SK-N-SH (cell line): ENCODE measurements at regions not wholly inside any gene's neighbourhood (a gene's known extent, or its start where the extent isn't known, plus 50 kb on each side); places are given as distances from the start of the nearest gene placed in this dataset.

Source experiments
- CTCF ChIA-PET: fragments of 300-600, 350-600 bp; formaldehyde crosslinking; extraction: SDS; loops from one replicate; lab custom pipeline; 2021; lab: Yijun Ruan, JAX
- POLR2A ChIA-PET: fragments of 350-600 bp; sonication (Branson Sonifier 250); formaldehyde crosslinking; extraction: SDS; loops from one replicate; lab custom pipeline; 2020; ENCODE audit warnings: antibody characterized with exemption, inconsistent platforms; lab: Yijun Ruan, JAX
- DNase-seq: peaks from one replicate; pipeline ENCODE4 v3.0.0; 2012
- H2AFZ ChIP-seq: fragments of 200-600 bp; sonication (generic); 2 replicates; pipeline ENCODE4 v1.8.1; 2016; ENCODE audit warnings: antibody characterized with exemption, mild to moderate bottlenecking, low read depth
- H3F3A ChIP-seq: fragments of 200-600 bp; sonication (generic); replicated peaks from 2 replicates; pipeline ENCODE3; 2016; ENCODE audit warnings: antibody characterized with exemption, mild to moderate bottlenecking; ENCODE audit not compliant: insufficient read depth
- H3K27ac ChIP-seq, 2 experiments: fragments of 200-500 bp in 1 of 2; fragments of 200-600 bp in 1 of 2; sonication (Bioruptor generic) in 1 of 2; sonication (generic), shearing (Covaris generic) in 1 of 2; 2 replicates each; pipeline versions ENCODE4 v1.5.1 to v1.6.1; 2014 to 2016; ENCODE audit warnings: low read depth in 2 of 2, inconsistent platforms in 1 of 2, low read length in 1 of 2, mild to moderate bottlenecking in 1 of 2, mixed read lengths in 1 of 2
- H3K27me3 ChIP-seq: fragments of 200-600 bp; sonication (generic), shearing (Covaris generic); 2 replicates; pipeline ENCODE4 v1.6.1; 2016; ENCODE audit warnings: mixed run types; ENCODE audit not compliant: insufficient read depth
- H3K36me3 ChIP-seq, 2 experiments: fragments of 200-500 bp in 1 of 2; fragments of 200-600 bp in 1 of 2; sonication (Bioruptor generic) in 1 of 2; sonication (generic) in 1 of 2; replicated peaks in 1 of 2; 2 replicates each; pipeline versions ENCODE3 to v1.5.1; 2014 to 2016; ENCODE audit warnings: low read length in 1 of 2, mild to moderate bottlenecking in 1 of 2; ENCODE audit not compliant: insufficient read depth in 2 of 2, control insufficient read depth in 1 of 2
- H3K4me1 ChIP-seq, 2 experiments: fragments of 200-500 bp in 1 of 2; fragments of 200-600 bp in 1 of 2; sonication (Bioruptor generic) in 1 of 2; sonication (generic), shearing (Covaris generic) in 1 of 2; 2 replicates each; pipeline versions ENCODE4 v1.5.1 to v1.6.1; 2014 to 2016; ENCODE audit warnings: low read depth in 1 of 2, low read length in 1 of 2, mixed run types in 1 of 2; ENCODE audit not compliant: insufficient read depth in 2 of 2, control insufficient read depth in 1 of 2
- H3K4me2 ChIP-seq: fragments of 200-600 bp; sonication (generic), shearing (Covaris generic); 2 replicates; pipeline ENCODE4 v1.6.1; 2017; ENCODE audit warnings: mixed run types
- H3K4me3 ChIP-seq, 2 experiments: fragments of 200-500 bp in 1 of 2; fragments of 200-600 bp in 1 of 2; sonication (Bioruptor generic) in 1 of 2; sonication (generic), shearing (Covaris generic) in 1 of 2; 2 replicates each; pipeline versions ENCODE4 v1.5.1 to v1.8.1; 2014 to 2016; ENCODE audit warnings: low read depth in 2 of 2, inconsistent platforms in 1 of 2, low read length in 1 of 2, mild to moderate bottlenecking in 1 of 2, mixed read lengths in 1 of 2, moderate library complexity in 1 of 2
- H3K79me2 ChIP-seq: fragments of 200-600 bp; sonication (generic); 2 replicates; pipeline ENCODE4 v1.8.1; 2017; ENCODE audit warnings: mild to moderate bottlenecking; ENCODE audit not compliant: insufficient read depth
- H3K9ac ChIP-seq: fragments of 200-600 bp; sonication (generic); 2 replicates; pipeline ENCODE4 v1.6.1; 2017; ENCODE audit warnings: mixed run types
- H3K9me2 ChIP-seq: fragments of 200-600 bp; sonication (generic); 2 replicates; pipeline ENCODE4 v1.6.1; 2017; ENCODE audit warnings: mixed run types
- H3K9me3 ChIP-seq: fragments of 200-600 bp; sonication (generic); 2 replicates; pipeline ENCODE4 v1.6.1; 2017; ENCODE audit warnings: mixed run types, mild to moderate bottlenecking, moderate library complexity
- H4K20me1 ChIP-seq: fragments of 200-600 bp; sonication (generic); 2 replicates; pipeline ENCODE4 v1.6.1; 2017; ENCODE audit warnings: mild to moderate bottlenecking, mixed run types; ENCODE audit not compliant: insufficient read depth
- CTCF ChIP-seq: fragments of 200-600 bp; sonication (generic); IDR thresholded peaks from 2 replicates; pipeline ENCODE4 v1.6.1; 2017; ENCODE audit warnings: antibody characterized with exemption, mild to moderate bottlenecking, moderate library complexity
- ELF1 ChIP-seq: IDR thresholded peaks from 2 replicates; pipeline ENCODE4 v1.4.0; 2012
- EP300 ChIP-seq, 2 experiments: IDR thresholded peaks; 2 replicates each; pipeline versions ENCODE4 v1.4.0 to v1.6.1; 2012; ENCODE audit warnings: borderline replicate concordance in 1 of 2, low read depth in 1 of 2, low read length in 1 of 2
- FOSL2 ChIP-seq: IDR thresholded peaks from 2 replicates; pipeline ENCODE4 v1.4.0; 2012; ENCODE audit warnings: low read depth, mild to moderate bottlenecking, moderate library complexity, borderline replicate concordance
- FOXJ3 ChIP-seq: sonication (generic); formaldehyde crosslinking; IDR thresholded peaks from 2 replicates; pipeline ENCODE4 v1.5.1; 2020; ENCODE audit warnings: mild to moderate bottlenecking, missing genetic modification reagents
- GATA2 ChIP-seq: sonication (generic); formaldehyde crosslinking; IDR thresholded peaks from 2 replicates; pipeline ENCODE4 v1.5.0; 2020; ENCODE audit warnings: mild to moderate bottlenecking, missing genetic modification reagents
- JUND ChIP-seq: IDR thresholded peaks from 2 replicates; pipeline ENCODE4 v1.4.0; 2012
- MAX ChIP-seq: IDR thresholded peaks from 2 replicates; pipeline ENCODE4 v1.4.0; 2012; ENCODE audit warnings: low read depth
- NRF1 ChIP-seq: IDR thresholded peaks from 2 replicates; pipeline ENCODE4 v1.6.1; 2012; ENCODE audit warnings: low read depth, mild to moderate bottlenecking, low read length
- POLR2AphosphoS5 ChIP-seq: IDR thresholded peaks from 2 replicates; pipeline ENCODE4 v1.6.1; 2012; ENCODE audit warnings: low read depth, low read length
- RAD21 ChIP-seq: IDR thresholded peaks from 2 replicates; pipeline ENCODE4 v1.6.1; 2012; ENCODE audit warnings: mild to moderate bottlenecking, low read length
- RXRA ChIP-seq: IDR thresholded peaks from 2 replicates; pipeline ENCODE4 v1.4.0; 2012; ENCODE audit warnings: low read depth, mild to moderate bottlenecking, borderline replicate concordance
- SIN3A ChIP-seq: IDR thresholded peaks from 2 replicates; pipeline ENCODE4 v1.6.1; 2012; ENCODE audit warnings: low read depth, mild to moderate bottlenecking, low read length, moderate library complexity, borderline replicate concordance
- TCF12 ChIP-seq: IDR thresholded peaks from 2 replicates; pipeline ENCODE4 v1.4.0; 2012
- USF2 ChIP-seq: fragments of 150-350 bp; IDR thresholded peaks from 2 replicates; pipeline ENCODE4 v1.6.1; 2017; ENCODE audit warnings: antibody characterized with exemption, low read length, low read depth, borderline replicate concordance
- YY1 ChIP-seq: IDR thresholded peaks from 2 replicates; pipeline ENCODE4 v1.4.0; 2012; ENCODE audit warnings: low read depth, mild to moderate bottlenecking
- ZBTB33 ChIP-seq: IDR thresholded peaks from 2 replicates; pipeline ENCODE4 v1.4.0; 2012; ENCODE audit warnings: low read depth, borderline replicate concordance
- WGBS: methylation state at CpG from one replicate; pipeline ENCODE4 v1.1.6; 2017; ENCODE audit warnings: low lambda C conversion rate; 5-methylcytosine and 5-hydroxymethylcytosine counted together

- H3K79me2 ChIP-seq: no peaks in the 10 kb centered on the region
- TF ChIP-seq ELF1: no peak
- TF ChIP-seq MAX: no peak
- no peak for TF ChIP-seq TCF12
- no peak for TF ChIP-seq FOXJ3
- no peak for TF ChIP-seq SIN3A
- TF ChIP-seq USF2: no peak
- no peak for TF ChIP-seq ZBTB33
- no peak for TF ChIP-seq NRF1
- CTCF ChIA-PET: interaction anchor here (0.6 to 1.8 kb wide), 4 partner anchors 10 to 650 kb away, joined by 3 to 6 read pairs (median 4); no protein-coding TSS in a partner anchor
- no peaks in the 10 kb centered on the region for H3F3A ChIP-seq
- no peak overlapping the region for H3K4me2 ChIP-seq
- no peaks in the 10 kb centered on the region for H3K36me3 ChIP-seq
- no peak overlapping the region for H3K4me3 ChIP-seq
- H2AFZ ChIP-seq: no peak overlapping the region
- POLR2A ChIA-PET: no interaction called here
- H3K9me2 ChIP-seq: no peaks in the 10 kb centered on the region
- H3K27ac ChIP-seq: no peak overlapping the region
- H3K4me1 ChIP-seq: no peaks in the 10 kb centered on the region
- no peak overlapping the region for H3K9ac ChIP-seq
- WGBS: 32% methylated on average over 2 of the region's 2 CpGs
- H4K20me1 ChIP-seq: no peaks in the 10 kb centered on the region
- DNase-seq: no peak
- H3K9me3 ChIP-seq: no peaks in the 10 kb centered on the region
- no peaks in the 10 kb centered on the region for H3K27me3 ChIP-seq
Measured at GRCh38 chr2:40564184-40564583, 112.3 kb upstream of the SLC8A1 start.

- Histone ChIP-seq H3K4me1 (no peaks in the 10 kb centered on the region), H3K79me2 (no peaks in the 10 kb centered on the region), H3K4me3 (no peak overlapping the region), H3K9me2 (no peaks in the 10 kb centered on the region), H4K20me1 (no peaks in the 10 kb centered on the region), H3K27me3 (no peaks in the 10 kb centered on the region), H3K9me3 (no peaks in the 10 kb centered on the region), H3K9ac (no peak overlapping the region), H3K4me2 (no peak overlapping the region), H3K27ac (no peak overlapping the region), H3K36me3 (no peaks in the 10 kb centered on the region), H3F3A (no peaks in the 10 kb centered on the region), H2AFZ (no peak overlapping the region)
- no peak for DNase-seq
- TF ChIP-seq CTCF (no peak), YY1 (no peak), JUND (no peak), RXRA (no peak), FOSL2 (no peak), EP300 (IDR thresholded peaks at IDR 0.05; ENCODE audit: borderline replicate concordance in 1 of 2, low read depth in 1 of 2, low read length in 1 of 2) (no peak), TCF12 (no peak), POLR2AphosphoS5 (no peak), RAD21 (no peak), GATA2 (CRISPR knock-in tag) (no peak)
- ChIA-PET CTCF (interaction anchor here (1.4 to 1.8 kb wide), 2 partner anchors 23 to 666 kb away, joined by 6 to 7 read pairs; no protein-coding TSS in a partner anchor), POLR2A (no interaction called here)
- 12% methylated on average over 1 of the region's 1 CpG for WGBS
Measured at GRCh38 chr2:40579247-40579646, 127.4 kb upstream of the SLC8A1 start.
